LNCaP clone FGC (cell line): ENCODE measurements at regions not wholly inside any gene's neighbourhood (a gene's known extent, or its start where the extent isn't known, plus 50 kb on each side); places are given as distances from the start of the nearest gene placed in this dataset.

Experiments used
- DNase-seq: peaks from one replicate; pipeline ENCODE4 v3.0.0-alpha.2; 2011; ENCODE audit warnings: low read depth
- H3K4me3 ChIP-seq: 2 replicates; pipeline ENCODE4 v1.5.1; 2011; ENCODE audit warnings: mild to moderate bottlenecking, low read depth, low read length, control low read depth
- TF ChIP-seq, protein P1 (sequence below): IDR thresholded peaks from 2 replicates; pipeline ENCODE4 v1.5.1; 2012; ENCODE audit warnings: mild to moderate bottlenecking; ENCODE audit not compliant: control insufficient read depth, insufficient read depth; ENCODE audit errors: extremely low read depth

DNA sequence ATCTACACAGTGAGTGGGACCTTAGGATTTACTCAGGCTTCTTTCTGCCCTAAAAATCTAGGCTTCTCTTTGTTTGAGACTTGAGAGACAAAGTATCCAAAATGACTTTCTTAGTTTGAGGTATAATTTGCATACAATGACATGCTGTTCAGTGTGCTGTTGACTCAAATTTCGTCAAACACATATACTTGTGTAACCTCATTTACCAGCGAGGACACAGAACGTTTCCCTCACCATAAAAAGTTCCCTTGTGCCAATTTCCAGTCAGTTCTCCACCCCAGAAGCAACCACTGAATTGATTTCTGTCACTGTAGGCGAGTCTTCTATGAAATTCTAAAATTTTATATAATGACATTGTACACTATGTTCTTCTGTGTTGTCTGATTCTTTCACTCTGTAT is 68.0 kb upstream of the MAF start:
- no peak for DNase-seq
- TF ChIP-seq, protein P1, sequence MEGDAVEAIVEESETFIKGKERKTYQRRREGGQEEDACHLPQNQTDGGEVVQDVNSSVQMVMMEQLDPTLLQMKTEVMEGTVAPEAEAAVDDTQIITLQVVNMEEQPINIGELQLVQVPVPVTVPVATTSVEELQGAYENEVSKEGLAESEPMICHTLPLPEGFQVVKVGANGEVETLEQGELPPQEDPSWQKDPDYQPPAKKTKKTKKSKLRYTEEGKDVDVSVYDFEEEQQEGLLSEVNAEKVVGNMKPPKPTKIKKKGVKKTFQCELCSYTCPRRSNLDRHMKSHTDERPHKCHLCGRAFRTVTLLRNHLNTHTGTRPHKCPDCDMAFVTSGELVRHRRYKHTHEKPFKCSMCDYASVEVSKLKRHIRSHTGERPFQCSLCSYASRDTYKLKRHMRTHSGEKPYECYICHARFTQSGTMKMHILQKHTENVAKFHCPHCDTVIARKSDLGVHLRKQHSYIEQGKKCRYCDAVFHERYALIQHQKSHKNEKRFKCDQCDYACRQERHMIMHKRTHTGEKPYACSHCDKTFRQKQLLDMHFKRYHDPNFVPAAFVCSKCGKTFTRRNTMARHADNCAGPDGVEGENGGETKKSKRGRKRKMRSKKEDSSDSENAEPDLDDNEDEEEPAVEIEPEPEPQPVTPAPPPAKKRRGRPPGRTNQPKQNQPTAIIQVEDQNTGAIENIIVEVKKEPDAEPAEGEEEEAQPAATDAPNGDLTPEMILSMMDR = no peak
- H3K4me3 ChIP-seq = no peak overlapping the region

DNA sequence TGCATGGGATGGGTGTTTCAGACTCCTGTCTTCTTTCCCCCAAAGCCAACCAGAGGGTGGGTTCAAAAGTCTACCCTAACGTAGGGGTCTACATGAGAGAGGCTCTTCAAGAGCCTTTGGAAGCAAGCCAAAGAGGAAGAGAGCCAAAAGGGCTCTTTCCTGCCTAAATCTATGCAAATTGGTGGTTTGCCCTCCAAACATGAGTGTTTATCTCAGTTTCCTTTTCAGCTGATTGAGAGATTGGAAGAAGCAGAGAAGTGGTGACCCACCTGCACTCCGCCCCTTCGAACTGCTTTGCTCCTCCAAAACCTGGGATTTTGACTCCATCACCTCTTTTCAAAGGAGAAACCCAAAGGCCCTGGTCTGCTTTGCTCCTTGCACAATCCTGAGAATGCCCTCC is 65.4 kb upstream of the MAF start:
- no peak overlapping the region for H3K4me3 ChIP-seq
- DNase-seq = no peak
- TF ChIP-seq, protein P1 = no peak

DNA sequence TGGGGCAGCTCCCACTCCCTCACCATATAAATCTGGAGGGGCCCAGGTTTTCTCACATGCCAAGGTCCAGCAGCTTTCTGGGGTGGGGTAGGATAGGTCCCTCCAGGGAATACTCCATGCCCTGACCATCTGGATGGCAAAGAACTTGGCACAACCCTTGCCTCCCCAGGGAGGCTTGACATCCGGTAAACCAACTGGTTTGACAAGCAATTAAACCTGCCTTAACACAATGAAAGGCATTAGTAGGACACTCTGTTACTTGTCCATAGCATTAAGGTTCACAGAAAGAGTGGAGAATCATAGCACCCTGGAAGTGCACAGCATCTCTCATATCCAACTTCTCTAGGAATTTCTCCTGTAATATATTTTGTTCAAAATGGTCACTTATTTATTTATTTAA is 63.9 kb upstream of the MAF start:
- TF ChIP-seq, protein P1 = no peak
- H3K4me3 ChIP-seq = no peak overlapping the region
- peak; percentile 40 for DNase-seq

DNA sequence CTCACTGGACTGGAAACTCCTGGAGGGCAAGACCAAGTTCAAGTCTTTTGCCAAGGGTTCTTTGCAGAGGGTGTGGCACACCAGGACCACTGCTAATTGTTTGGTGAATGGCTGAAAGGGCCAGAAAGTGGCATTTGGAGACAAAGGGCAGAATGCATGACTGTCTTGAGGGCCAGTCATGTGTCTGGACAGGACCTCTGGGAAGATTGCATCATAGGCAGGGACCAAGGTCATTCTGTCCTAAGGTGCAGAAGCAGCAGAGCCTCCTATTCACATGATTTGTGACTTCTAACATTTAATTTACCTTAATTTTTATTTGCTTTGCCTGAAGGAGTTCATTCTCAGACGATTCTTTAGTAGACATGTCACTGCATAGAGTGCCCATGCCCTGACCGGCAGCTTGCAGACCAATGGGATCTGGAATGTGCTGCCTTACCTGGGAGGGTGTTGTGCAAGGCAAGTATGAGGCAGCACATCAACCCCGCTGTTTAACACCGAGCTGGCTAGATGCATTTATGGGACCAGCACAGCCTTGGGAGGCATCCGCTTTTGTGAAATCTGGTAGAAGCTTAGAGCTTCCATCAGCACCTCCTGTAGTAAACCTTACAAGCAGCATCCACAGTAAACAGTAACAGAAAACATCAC is 62.3 kb upstream of the MAF start:
- TF ChIP-seq, protein P1 = no peak
- no peak for DNase-seq
- H3K4me3 ChIP-seq = no peak overlapping the region

DNA sequence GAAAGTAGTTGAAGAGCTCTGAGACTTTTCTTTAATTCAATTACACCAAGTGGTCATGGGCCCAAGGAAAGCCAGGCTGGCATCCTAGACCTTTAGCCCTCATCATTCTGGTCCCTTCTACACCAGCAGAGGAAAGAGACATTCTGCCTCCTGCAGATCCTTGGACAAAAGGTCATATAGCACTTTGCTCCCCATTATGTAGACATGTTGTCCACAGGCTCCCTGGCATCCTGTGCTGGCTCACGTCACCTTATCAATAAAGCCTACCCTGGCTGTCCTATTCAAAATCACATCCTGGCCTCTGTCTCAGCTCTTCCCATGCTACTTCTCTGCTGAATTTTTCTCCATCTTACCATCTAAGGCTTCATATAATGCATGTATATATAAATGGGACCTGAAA is 61.6 kb upstream of the MAF start:
- TF ChIP-seq, protein P1 = no peak
- DNase-seq = no peak

DNA sequence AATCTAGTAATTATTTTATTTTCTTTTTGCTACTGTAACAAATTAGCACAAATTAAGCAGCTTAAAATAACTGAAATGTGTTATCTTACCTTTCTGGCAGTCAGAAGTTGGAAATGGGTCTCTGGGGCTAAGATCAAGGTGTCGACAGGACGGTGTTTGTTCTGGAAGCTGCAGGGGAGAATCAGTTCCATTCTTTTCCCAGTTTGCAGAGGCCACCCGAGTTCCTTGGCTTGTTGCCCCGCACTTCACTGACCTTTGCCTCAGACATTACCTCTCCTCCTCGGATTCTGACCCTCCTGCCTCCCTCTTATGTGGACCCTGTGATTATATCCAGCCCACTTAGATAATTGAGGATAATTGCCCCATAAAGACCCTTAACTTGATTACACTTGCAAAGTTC is 61.0 kb upstream of the MAF start:
- TF ChIP-seq, protein P1 = no peak
- no peak for DNase-seq

More for the DNA sequence above, 61.6 kb upstream of the MAF start:
- H3K4me3 ChIP-seq = no peak overlapping the region

DNA sequence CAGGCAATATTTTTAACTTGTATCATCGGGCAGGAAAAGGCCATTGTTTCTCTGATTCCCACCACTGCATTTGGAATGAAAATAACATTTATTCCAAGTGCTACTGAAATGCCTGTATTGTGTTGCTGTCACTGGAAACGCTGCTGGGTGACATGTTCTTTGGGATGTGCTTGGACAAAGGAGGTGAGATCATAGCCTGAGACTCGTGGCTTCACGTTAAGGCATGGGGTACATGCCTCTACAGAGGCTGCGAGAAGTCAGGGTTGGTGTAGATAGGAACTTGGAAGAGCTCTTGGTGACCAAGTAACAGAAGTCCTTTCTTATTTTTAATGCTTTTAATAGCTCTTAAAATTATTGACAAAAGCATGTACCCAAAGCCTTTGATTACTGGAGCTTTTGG is 58.8 kb upstream of the MAF start:
- TF ChIP-seq, protein P1 = no peak
- no peak for DNase-seq
- no peak overlapping the region for H3K4me3 ChIP-seq

More for the DNA sequence above, 61.0 kb upstream of the MAF start:
- no peak overlapping the region for H3K4me3 ChIP-seq
